Nephron progenitor cell (in vitro differentiated cells): ENCODE measurements at regions not wholly inside any gene's neighbourhood (a gene's known extent, or its start where the extent isn't known, plus 50 kb on each side); places are given as distances from the start of the nearest gene placed in this dataset.

ENCODE experiments used
- DNase-seq: peaks from one replicate; pipeline ENCODE4 v3.0.0; 2021
- H3K27ac Mint-ChIP-seq: 2 replicates; pipeline ENCODE4 v1.8.0; 2021; ENCODE audit warnings: mild to moderate bottlenecking, moderate library complexity, mixed read lengths
- H3K27me3 Mint-ChIP-seq: 2 replicates; pipeline ENCODE4 v1.8.0; 2021; ENCODE audit warnings: mild to moderate bottlenecking, low read depth, mixed read lengths; ENCODE audit not compliant: poor library complexity
- H3K36me3 Mint-ChIP-seq: 2 replicates; pipeline ENCODE4 v1.8.0; 2021; ENCODE audit warnings: low read depth, mixed read lengths
- H3K4me1 Mint-ChIP-seq: 2 replicates; pipeline ENCODE4 v1.8.0; 2021; ENCODE audit warnings: mixed read lengths
- H3K4me3 Mint-ChIP-seq: 2 replicates; pipeline ENCODE4 v1.8.0; 2021; ENCODE audit warnings: mild to moderate bottlenecking, moderate library complexity, mixed read lengths
- H3K9me3 Mint-ChIP-seq: 2 replicates; pipeline ENCODE4 v1.8.0; 2021; ENCODE audit warnings: mild to moderate bottlenecking, moderate library complexity, mixed read lengths
- CTCF ChIP-seq: fragments of 200-600 bp; sonication (generic); IDR thresholded peaks from 2 replicates; pipeline ENCODE4 v1.5.0; 2021; ENCODE audit warnings: antibody characterized with exemption

DNA sequence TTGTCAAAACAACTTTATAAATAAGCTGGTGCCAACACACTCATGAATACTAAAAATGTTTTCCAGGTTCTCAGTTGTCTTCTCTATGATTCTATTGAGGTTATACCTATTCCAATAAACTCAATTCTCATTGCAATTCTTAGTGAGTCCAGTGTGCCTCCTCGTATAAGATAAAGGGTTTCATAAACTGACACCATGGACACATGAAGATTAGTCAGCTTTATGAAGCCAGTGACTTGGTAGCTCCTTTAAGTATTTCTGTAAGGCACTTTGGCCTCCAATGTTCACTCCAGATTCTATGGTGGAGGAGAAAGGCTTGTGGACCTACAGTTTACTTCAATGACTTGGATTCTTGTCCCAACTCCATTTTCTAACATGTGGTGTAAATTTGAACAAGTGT is 521.3 kb upstream of the JARID2 start:
- H3K9me3 Mint-ChIP-seq: peaks cover 4% of the 10 kb centered on the region
- peaks cover 52% of the 10 kb centered on the region for H3K4me1 Mint-ChIP-seq
- peaks cover 4% of the 10 kb centered on the region for H3K27me3 Mint-ChIP-seq
- no peak for DNase-seq
- TF ChIP-seq CTCF: no peak
- H3K4me3 Mint-ChIP-seq: no peak overlapping the region
- H3K27ac Mint-ChIP-seq: no peak overlapping the region
- H3K36me3 Mint-ChIP-seq: no peaks in the 10 kb centered on the region

- Mint-ChIP-seq H3K27ac (no peak overlapping the region), H3K4me3 (no peak overlapping the region), H3K27me3 (peaks cover 10% of the 10 kb centered on the region), H3K9me3 (peaks cover 4% of the 10 kb centered on the region), H3K36me3 (no peaks in the 10 kb centered on the region), H3K4me1 (peaks cover 51% of the 10 kb centered on the region)
- no peak for DNase-seq
- no peak for TF ChIP-seq CTCF
Observed at GRCh38 chr6:14726816-14727493, 518.9 kb upstream of the JARID2 start.

GRCh38 chr6:14727494-14728395 is 518.1 kb upstream of the JARID2 start:
- Mint-ChIP-seq H3K27me3 (peaks cover 10% of the 10 kb centered on the region), H3K4me3 (no peak overlapping the region), H3K36me3 (no peaks in the 10 kb centered on the region), H3K27ac (no peak overlapping the region), H3K9me3 (peaks cover 4% of the 10 kb centered on the region), H3K4me1 (peaks cover 52% of the 10 kb centered on the region)
- TF ChIP-seq CTCF: no peak
- no peak for DNase-seq

- H3K4me3 Mint-ChIP-seq: no peak overlapping the region
- no peak for TF ChIP-seq CTCF
- H3K9me3 Mint-ChIP-seq: peaks cover 1% of the 10 kb centered on the region
Observed at GRCh38 chr6:14728396-14729024, 517.4 kb upstream of the JARID2 start.

GRCh38 chr6:14729129-14729871 is 516.6 kb upstream of the JARID2 start:
- peaks cover 17% of the 10 kb centered on the region for H3K27me3 Mint-ChIP-seq
- H3K27ac Mint-ChIP-seq: peak overlapping the region; percentile 60
- peaks cover 59% of the 10 kb centered on the region for H3K4me1 Mint-ChIP-seq
- no peak for DNase-seq
- H3K4me3 Mint-ChIP-seq: no peak overlapping the region
- no peak for TF ChIP-seq CTCF
- H3K36me3 Mint-ChIP-seq: no peaks in the 10 kb centered on the region
- H3K9me3 Mint-ChIP-seq: no peaks in the 10 kb centered on the region

More at GRCh38 chr6:14728396-14729024, 517.4 kb upstream of the JARID2 start:
- no peaks in the 10 kb centered on the region for H3K36me3 Mint-ChIP-seq
- peaks cover 10% of the 10 kb centered on the region for H3K27me3 Mint-ChIP-seq
- H3K4me1 Mint-ChIP-seq: peaks cover 59% of the 10 kb centered on the region
- no peak for DNase-seq
- H3K27ac Mint-ChIP-seq: peak overlapping the region; percentile 60
